H1 (cell line): ENCODE measurements at regions not wholly inside any gene's neighbourhood (a gene's known extent, or its start where the extent isn't known, plus 50 kb on each side); places are given as distances from the start of the nearest gene placed in this dataset.
"Not testable (repeated sequence)": the region's sequence is repeated elsewhere in the genome, so short reads cannot be mapped to it uniquely, and the experiment has no call there.

Experiments used
- CTCF ChIA-PET: fragments of 300-600 bp; sonication (Branson Sonifier 250); formaldehyde crosslinking; loops from one replicate; lab custom pipeline; 2021; ENCODE audit not compliant: partially characterized antibody; lab: Charles Lee
- POLR2A ChIA-PET: fragments of 300-600 bp; sonication (Branson Sonifier 250); formaldehyde crosslinking; loops from one replicate; lab custom pipeline; 2021; ENCODE audit warnings: inconsistent platforms; ENCODE audit not compliant: partially characterized antibody; lab: Charles Lee
- DNase-seq, 2 experiments: peaks; one replicate each; pipeline versions ENCODE4 v3.0.0 to v3.0.0-alpha.2; 2010 to 2022; ENCODE audit warnings: low spot score in 2 of 2, low read depth in 1 of 2, mixed read lengths in 1 of 2
- FAIRE-seq: peaks from 2 replicates; lab custom pipeline; 2011; peaks lifted over from hg19 to GRCh38; lab: Jason Lieb, UNC
- H2AFZ ChIP-seq: 2 replicates; pipeline ENCODE4 v1.8.1; 2012; ENCODE audit warnings: low read length, inconsistent platforms
- H2AK5ac ChIP-seq: 2 replicates; pipeline ENCODE4 v1.6.1; 2013; ENCODE audit warnings: low read depth, low read length
- H2BK120ac ChIP-seq: replicated peaks from 2 replicates; pipeline ENCODE3; 2013; ENCODE audit warnings: low read depth, low read length, inconsistent platforms
- H2BK12ac ChIP-seq: 2 replicates; pipeline ENCODE4 v1.6.1; 2013; ENCODE audit warnings: low read depth, low read length
- H2BK15ac ChIP-seq: 2 replicates; pipeline ENCODE4 v1.6.1; 2013; ENCODE audit warnings: low read length
- H2BK20ac ChIP-seq: 2 replicates; pipeline ENCODE4 v1.6.1; 2013; ENCODE audit warnings: low read length
- H2BK5ac ChIP-seq: 2 replicates; pipeline ENCODE4 v1.6.1; 2013; ENCODE audit warnings: low read depth, low read length
- H3K14ac ChIP-seq: 2 replicates; pipeline ENCODE4 v1.6.1; 2013; ENCODE audit warnings: inconsistent platforms; ENCODE audit not compliant: insufficient read length
- H3K18ac ChIP-seq: 2 replicates; pipeline ENCODE4 v1.6.1; 2013; ENCODE audit warnings: low read length; ENCODE audit errors: extremely low read depth
- H3K23ac ChIP-seq: 2 replicates; pipeline ENCODE4 v1.6.1; 2013; ENCODE audit warnings: inconsistent platforms; ENCODE audit not compliant: insufficient read length
- H3K23me2 ChIP-seq: 2 replicates; pipeline ENCODE4 v1.6.1; 2013; ENCODE audit warnings: low read depth, low read length
- H3K27ac ChIP-seq: 2 replicates; pipeline ENCODE4 v1.6.1; 2011; ENCODE audit warnings: low read depth, low read length, inconsistent platforms
- H3K27me3 ChIP-seq, 4 experiments: replicated peaks in 1 of 4; 1 replicate in 1 of 4; 2 replicates in 3 of 4; pipeline versions ENCODE4 v1.6.1 to v1.8.1; 2011 to 2013; ENCODE audit warnings: low read length in 3 of 4, mild to moderate bottlenecking in 3 of 4, inconsistent platforms in 2 of 4, mixed read lengths in 2 of 4, moderate library complexity in 1 of 4; ENCODE audit not compliant: control insufficient read depth in 3 of 4, insufficient read depth in 3 of 4; ENCODE audit errors: extremely low read depth in 1 of 4
- H3K36me3 ChIP-seq, 4 experiments: 2 replicates each; pipeline versions ENCODE4 v1.6.1 to v1.8.1; 2011 to 2013; ENCODE audit warnings: mild to moderate bottlenecking in 4 of 4, low read length in 3 of 4, moderate library complexity in 2 of 4, control low read depth in 1 of 4, inconsistent platforms in 1 of 4; ENCODE audit not compliant: insufficient read depth in 4 of 4, control insufficient read depth in 2 of 4
- H3K4ac ChIP-seq: replicated peaks from 2 replicates; pipeline ENCODE3; 2013; ENCODE audit warnings: low read length, low read depth, mixed read lengths, inconsistent platforms; ENCODE audit not compliant: insufficient read length
- H3K4me1 ChIP-seq, 4 experiments: replicated peaks in 1 of 4; 1 replicate in 1 of 4; 2 replicates in 3 of 4; pipeline versions ENCODE4 v1.6.1 to v1.8.1; 2011 to 2013; ENCODE audit warnings: low read length in 3 of 4, inconsistent platforms in 2 of 4, mixed read lengths in 1 of 4; ENCODE audit not compliant: insufficient read depth in 4 of 4, control insufficient read depth in 3 of 4
- H3K4me2 ChIP-seq, 2 experiments: 2 replicates each; pipeline versions ENCODE4 v1.6.1 to v1.8.1; 2011 to 2013; ENCODE audit warnings: low read depth in 2 of 2, low read length in 2 of 2, control low read depth in 1 of 2, inconsistent platforms in 1 of 2, mild to moderate bottlenecking in 1 of 2; ENCODE audit not compliant: insufficient read depth in 1 of 2
- H3K4me3 ChIP-seq, 4 experiments: fragments of 200-600, 300-600 bp in 1 of 4; sonication (generic), shearing (Covaris generic), sonication (Bioruptor Twin) in 1 of 4; 2 replicates each; pipeline versions ENCODE4 v1.5.1 to v1.8.1; 2011 to 2016; ENCODE audit warnings: low read length in 4 of 4, low read depth in 3 of 4, control low read depth in 2 of 4, inconsistent platforms in 2 of 4, mild to moderate bottlenecking in 2 of 4, mixed read lengths in 1 of 4, moderate library complexity in 1 of 4; ENCODE audit not compliant: insufficient read depth in 2 of 4; ENCODE audit errors: extremely low read depth in 1 of 4
- H3K56ac ChIP-seq: replicated peaks from 2 replicates; pipeline ENCODE3; 2013; ENCODE audit warnings: low read depth, mild to moderate bottlenecking, mixed read lengths, low read length, inconsistent platforms; ENCODE audit not compliant: insufficient read length
- H3K79me1 ChIP-seq: 2 replicates; pipeline ENCODE4 v1.6.1; 2013; ENCODE audit warnings: low read depth, low read length, control low read depth
- H3K79me2 ChIP-seq, 2 experiments: 2 replicates each; pipeline versions ENCODE4 v1.6.1 to v1.8.1; 2012 to 2013; ENCODE audit warnings: low read length in 2 of 2, mild to moderate bottlenecking in 2 of 2, inconsistent platforms in 1 of 2; ENCODE audit not compliant: insufficient read depth in 2 of 2, control insufficient read depth in 1 of 2
- H3K9ac ChIP-seq, 4 experiments: replicated peaks in 1 of 4; 1 replicate in 1 of 4; 2 replicates in 3 of 4; pipeline versions ENCODE4 v1.6.1 to v1.8.1; 2011 to 2013; ENCODE audit warnings: low read depth in 3 of 4, low read length in 3 of 4, control low read depth in 2 of 4, mild to moderate bottlenecking in 2 of 4, moderate library complexity in 2 of 4, inconsistent platforms in 1 of 4; ENCODE audit errors: extremely low read depth in 1 of 4
- H3K9me3 ChIP-seq, 2 experiments: 2 replicates each; pipeline versions ENCODE4 v1.6.1 to v1.8.1; 2012 to 2013; ENCODE audit warnings: mild to moderate bottlenecking in 2 of 2, moderate library complexity in 2 of 2, control low read depth in 1 of 2, inconsistent platforms in 1 of 2, low read depth in 1 of 2, low read length in 1 of 2, mixed read lengths in 1 of 2; ENCODE audit not compliant: insufficient read depth in 2 of 2
- H4K20me1 ChIP-seq, 2 experiments: replicated peaks in 1 of 2; 2 replicates each; pipeline versions ENCODE3 to v1.8.1; 2011 to 2013; ENCODE audit warnings: inconsistent platforms in 2 of 2, low read length in 2 of 2, mild to moderate bottlenecking in 1 of 2; ENCODE audit not compliant: insufficient read depth in 2 of 2, control insufficient read depth in 1 of 2
- H4K5ac ChIP-seq: 2 replicates; pipeline ENCODE4 v1.6.1; 2013; ENCODE audit warnings: low read length, low read depth, mixed read lengths, inconsistent platforms; ENCODE audit not compliant: insufficient read length
- H4K8ac ChIP-seq: 2 replicates; pipeline ENCODE4 v1.8.0; 2013; ENCODE audit warnings: mild to moderate bottlenecking, moderate library complexity, low read length, inconsistent platforms; ENCODE audit not compliant: insufficient read depth; ENCODE audit errors: extremely low read depth
- H4K91ac ChIP-seq: replicated peaks from 2 replicates; pipeline ENCODE3; 2013; ENCODE audit warnings: low read length, mixed read lengths, inconsistent platforms; ENCODE audit not compliant: insufficient read length
- WGBS, 2 experiments: shearing (Covaris generic) in 1 of 2; methylation state at CpG; one replicate each; pipeline versions ENCODE4 v1.1.6 to v1.1.7; 2013 to 2015; ENCODE audit warnings: low lambda C conversion rate in 2 of 2, mixed read lengths in 2 of 2, inconsistent platforms in 1 of 2, low coverage in 1 of 2, missing lambda C conversion rate in 1 of 2; ENCODE audit not compliant: insufficient replicate concordance in 2 of 2, insufficient coverage in 1 of 2, insufficient read length in 1 of 2; ENCODE audit errors: extremely low coverage in 1 of 2, missing lambda C conversion rate in 1 of 2; 5-methylcytosine and 5-hydroxymethylcytosine counted together

GRCh38 chr10:47681638-47681990 is 81.8 kb downstream of the SYT15B start:
- H2BK12ac ChIP-seq, H3K4me3 ChIP-seq, H2BK20ac ChIP-seq, CTCF ChIA-PET, H3K27ac ChIP-seq, H2BK5ac ChIP-seq, POLR2A ChIA-PET, H3K23ac ChIP-seq, H4K20me1 ChIP-seq, H3K4me1 ChIP-seq, H2AK5ac ChIP-seq, H4K5ac ChIP-seq, H3K9ac ChIP-seq, H3K4ac ChIP-seq, H3K36me3 ChIP-seq, H3K79me2 ChIP-seq, H3K9me3 ChIP-seq, H3K4me2 ChIP-seq, DNase-seq, H3K18ac ChIP-seq, H2AFZ ChIP-seq, FAIRE-seq, H4K8ac ChIP-seq, H3K23me2 ChIP-seq, H3K27me3 ChIP-seq, H2BK120ac ChIP-seq, H2BK15ac ChIP-seq, H3K79me1 ChIP-seq, H3K14ac ChIP-seq, H3K56ac ChIP-seq, H4K91ac ChIP-seq: not testable (repeated sequence)
- no CpG with 5 or more reads among the region's 6 CpGs for WGBS, 2 experiments

DNA sequence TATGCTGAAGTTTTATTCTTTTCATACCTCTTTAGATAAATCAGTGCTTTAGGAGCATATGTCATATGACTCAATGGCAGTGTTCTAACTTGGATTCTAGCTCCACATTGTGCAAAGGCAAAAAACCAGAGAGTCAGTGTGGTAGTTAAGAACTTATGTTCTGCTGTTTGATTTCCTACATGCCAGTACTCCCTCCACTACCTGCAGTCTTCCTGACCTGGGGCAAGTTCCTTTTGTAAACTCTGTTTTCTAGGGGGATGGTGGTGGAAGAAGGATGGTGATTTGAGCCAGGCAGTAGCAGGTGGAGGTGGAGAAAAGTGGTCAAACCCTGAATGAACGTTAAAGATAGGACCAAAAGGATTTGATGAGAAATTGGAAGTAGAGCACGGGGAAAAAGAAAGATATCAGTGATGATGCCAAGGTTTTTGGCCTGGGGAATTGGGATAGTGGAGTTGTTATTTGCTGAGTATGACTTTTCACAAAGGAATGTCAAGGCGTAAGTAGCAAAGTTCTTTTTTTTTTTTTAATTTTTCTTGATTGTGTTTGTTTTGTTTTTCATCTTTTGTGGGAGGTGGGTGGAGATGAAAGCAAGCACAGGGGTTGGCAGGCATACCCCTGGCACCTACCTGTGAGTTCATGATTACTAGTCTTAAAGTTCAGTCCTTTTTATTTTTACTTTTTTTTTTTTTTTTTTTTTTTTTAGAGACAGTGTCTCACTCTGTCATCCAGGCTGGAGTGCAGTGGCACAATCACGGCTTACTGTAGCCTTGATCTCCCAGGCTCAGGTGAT is 82.3 kb downstream of the SYT15B start:
- H3K56ac ChIP-seq, H2BK15ac ChIP-seq, H3K23ac ChIP-seq, H3K4me1 ChIP-seq, H4K20me1 ChIP-seq, H2AFZ ChIP-seq, POLR2A ChIA-PET, H3K18ac ChIP-seq, H3K79me1 ChIP-seq, CTCF ChIA-PET, H2BK120ac ChIP-seq, H3K36me3 ChIP-seq, H3K27me3 ChIP-seq, H2BK5ac ChIP-seq, H4K91ac ChIP-seq, H3K9ac ChIP-seq, H3K14ac ChIP-seq, FAIRE-seq, H2BK12ac ChIP-seq, H3K4me3 ChIP-seq, H4K5ac ChIP-seq, H3K4ac ChIP-seq, H3K27ac ChIP-seq, DNase-seq, H3K9me3 ChIP-seq, H3K23me2 ChIP-seq, H3K79me2 ChIP-seq, H3K4me2 ChIP-seq, H2AK5ac ChIP-seq, H4K8ac ChIP-seq, H2BK20ac ChIP-seq: not testable (repeated sequence)
- WGBS, 2 experiments: 53% methylated on average over 2 of the region's 4 CpGs; no CpG with 5 or more reads in 1 of the 2 experiments
